Endothelial cell of umbilical vein (primary cell): ENCODE measurements at regions not wholly inside any gene's neighbourhood (a gene's known extent, or its start where the extent isn't known, plus 50 kb on each side); places are given as distances from the start of the nearest gene placed in this dataset.

Experiments
- BruUV-seq: library from RNA; stranded (reverse); fragments of 400-500 nt; replicated peaks from 2 replicates; lab custom pipeline; 2021; lab: Mats Ljungman, UMichigan
- CTCF ChIA-PET: fragments of 300-600, 350-600 bp; sonication (Branson Sonifier 250); formaldehyde crosslinking; loops from one replicate; lab custom pipeline; 2021; ENCODE audit warnings: antibody characterized with exemption, inconsistent platforms; lab: Charles Lee
- POLR2A ChIA-PET: fragments of 300-600, 350-600 bp; sonication (Branson Sonifier 250); formaldehyde crosslinking; loops from one replicate; lab custom pipeline; 2021; ENCODE audit warnings: antibody characterized with exemption, inconsistent platforms; lab: Charles Lee
- DNase-seq: peaks from one replicate; pipeline ENCODE4 v3.0.0-alpha.2; 2011; ENCODE audit warnings: low read depth, low spot score
- FAIRE-seq: peaks from 2 replicates; lab custom pipeline; 2011; peaks lifted over from hg19 to GRCh38; lab: Jason Lieb, UNC
- H2AFZ ChIP-seq: 2 replicates; pipeline ENCODE4 v1.6.0; 2012; ENCODE audit warnings: low read depth, low read length, control low read depth, inconsistent platforms
- H3K27ac ChIP-seq: 2 replicates; pipeline ENCODE4 v1.5.1; 2011; ENCODE audit warnings: low read depth, mild to moderate bottlenecking, control low read depth, low read length, moderate library complexity; ENCODE audit not compliant: insufficient read depth
- H3K27me3 ChIP-seq, 2 experiments: 2 replicates each; pipeline versions ENCODE4 v1.6.0 to v1.6.1; 2011; ENCODE audit warnings: low read length in 2 of 2, mixed read lengths in 1 of 2; ENCODE audit not compliant: control insufficient read depth in 2 of 2, insufficient read depth in 2 of 2
- H3K36me3 ChIP-seq, 2 experiments: 2 replicates in 1 of 2; 3 replicates in 1 of 2; pipeline ENCODE4 v1.5.1; 2011; ENCODE audit warnings: low read length in 2 of 2, mild to moderate bottlenecking in 1 of 2, moderate library complexity in 1 of 2; ENCODE audit not compliant: control insufficient read depth in 2 of 2, insufficient read depth in 2 of 2; ENCODE audit errors: extremely low read depth in 1 of 2
- H3K4me1 ChIP-seq: 3 replicates; pipeline ENCODE4 v1.5.1; 2011; ENCODE audit warnings: mild to moderate bottlenecking, low read length; ENCODE audit not compliant: control insufficient read depth, insufficient read depth; ENCODE audit errors: extremely low read depth
- H3K4me2 ChIP-seq: 2 replicates; pipeline ENCODE4 v1.6.1; 2011; ENCODE audit warnings: low read length, control low read depth, mixed read lengths; ENCODE audit not compliant: insufficient read depth
- H3K4me3 ChIP-seq, 3 experiments: fragments of 200-600 bp in 1 of 3; sonication (generic), shearing (Covaris generic) in 1 of 3; replicated peaks in 1 of 3; 2 replicates each; pipeline ENCODE4 v1.5.1; 2011 to 2016; ENCODE audit warnings: control low read depth in 3 of 3, low read length in 3 of 3, mild to moderate bottlenecking in 2 of 3, inconsistent platforms in 1 of 3, low read depth in 1 of 3, moderate library complexity in 1 of 3; ENCODE audit not compliant: insufficient read depth in 1 of 3
- H3K79me2 ChIP-seq: 2 replicates; pipeline ENCODE4 v1.6.0; 2012; ENCODE audit warnings: low read length, inconsistent platforms; ENCODE audit not compliant: control insufficient read depth, insufficient read depth
- H3K9ac ChIP-seq: replicated peaks from 2 replicates; pipeline ENCODE3; 2011; ENCODE audit warnings: low read length, control low read depth; ENCODE audit not compliant: insufficient read depth; ENCODE audit errors: extremely low read depth
- H3K9me1 ChIP-seq: replicated peaks from 3 replicates; pipeline ENCODE4 v1.6.0; 2011; ENCODE audit warnings: mild to moderate bottlenecking, low read length; ENCODE audit not compliant: control insufficient read depth, insufficient read depth; ENCODE audit errors: extremely low read depth
- H3K9me3 ChIP-seq: replicated peaks from 2 replicates; pipeline ENCODE4 v1.5.1; 2012; ENCODE audit warnings: low read length, inconsistent platforms; ENCODE audit not compliant: control insufficient read depth, insufficient read depth
- H4K20me1 ChIP-seq: replicated peaks from 2 replicates; pipeline ENCODE3; 2011; ENCODE audit warnings: mild to moderate bottlenecking, low read length; ENCODE audit not compliant: control insufficient read depth, insufficient read depth; ENCODE audit errors: extremely low read depth
- CTCF ChIP-seq, 2 donors: IDR thresholded peaks; 1 replicate in 1 of 2; 2 replicates in 1 of 2; pipeline ENCODE4 v1.5.1; 2011; ENCODE audit warnings: low read length in 2 of 2, mild to moderate bottlenecking in 2 of 2, moderate library complexity in 2 of 2, control low read depth in 1 of 2, inconsistent platforms in 1 of 2, low read depth in 1 of 2; ENCODE audit not compliant: insufficient read depth in 1 of 2; ENCODE audit errors: extremely low read depth in 1 of 2
- EZH2 ChIP-seq: IDR thresholded peaks from 2 replicates; pipeline ENCODE4 v1.6.1; 2012; ENCODE audit warnings: borderline replicate concordance, low read depth, mild to moderate bottlenecking, moderate library complexity, low read length, inconsistent platforms; ENCODE audit not compliant: severe bottlenecking
- FOS ChIP-seq: IDR thresholded peaks from 2 replicates; pipeline ENCODE4 v1.6.1; 2011; ENCODE audit warnings: mild to moderate bottlenecking, low read length, moderate library complexity, borderline replicate concordance; ENCODE audit not compliant: insufficient read depth
- GATA2 ChIP-seq: IDR thresholded peaks from 2 replicates; pipeline ENCODE4 v1.7.0; 2011; ENCODE audit warnings: low read depth, mild to moderate bottlenecking, moderate library complexity, mixed read lengths, low read length; ENCODE audit not compliant: insufficient read length, insufficient read depth
- JUN ChIP-seq: IDR thresholded peaks from 2 replicates; pipeline ENCODE4 v1.6.1; 2011; ENCODE audit warnings: borderline replicate concordance, low read depth; ENCODE audit not compliant: insufficient read length, insufficient read depth
- MAX ChIP-seq: IDR thresholded peaks from 2 replicates; pipeline ENCODE4 v1.6.1; 2011; ENCODE audit not compliant: insufficient read depth, insufficient read length
- MYC ChIP-seq: IDR thresholded peaks from one replicate; pipeline ENCODE4 v1.6.1; 2011; ENCODE audit warnings: mild to moderate bottlenecking, low read depth, low read length
- POLR2A ChIP-seq: IDR thresholded peaks from 2 replicates; pipeline ENCODE4 v1.6.1; 2012; ENCODE audit warnings: low read depth, mild to moderate bottlenecking, control low read depth, low read length
- POLR2AphosphoS5 ChIP-seq: IDR thresholded peaks from 2 replicates; pipeline ENCODE4 v1.6.1; 2012; ENCODE audit warnings: low read depth, mild to moderate bottlenecking, control low read depth, low read length, moderate library complexity; ENCODE audit not compliant: insufficient read depth
- dilution Hi-C: fragments of 300-500 bp; cut with MboI; formaldehyde crosslinking; loops from one replicate; pipeline ENCODE4 v1.15.0; 2019; ENCODE audit warnings: low sequenced_read_pairs; ENCODE audit not compliant: extremely low pct_ligation_motif_present
- intact Hi-C: fragments of 100-400 bp; cut with micrococcal nuclease; formaldehyde crosslinking; loops from one replicate; pipeline ENCODE4 v1.10.0; 2022

GRCh38 chr1:25084407-25084806 lies 147.9 kb downstream of the SYF2 start:
- DNase-seq (no peak), FAIRE-seq (no peak)
- no peaks in the 10 kb centered on the region for H3K79me2 ChIP-seq
- BruUV-seq, result no TSS peak
- dilution Hi-C loops (no loop called here), intact Hi-C loops (no loop called here)
- H3K4me2 ChIP-seq, result no peak overlapping the region
- no peaks in the 10 kb centered on the region for H3K9me3 ChIP-seq
- no peak overlapping the region for H3K9ac ChIP-seq
- H4K20me1 ChIP-seq, result no peaks in the 10 kb centered on the region
- no peak overlapping the region for H3K27ac ChIP-seq
- H3K36me3 ChIP-seq, result no peaks in the 10 kb centered on the region
- CTCF ChIA-PET, result no interaction called here
- POLR2A ChIA-PET, result no interaction called here
- no peak for TF ChIP-seq JUN
- no peak for TF ChIP-seq CTCF (IDR thresholded peaks at IDR 0.05; ENCODE audit: extremely low read depth in 1 of 2, insufficient read depth in 1 of 2, low read depth in 1 of 2, low read length in 2 of 2)
- TF ChIP-seq MYC, result no peak
- no peak for TF ChIP-seq FOS
- no peak for TF ChIP-seq MAX
- TF ChIP-seq POLR2A, result no peak
- TF ChIP-seq EZH2, result no peak
- no peak for TF ChIP-seq POLR2AphosphoS5
- no peak for TF ChIP-seq GATA2
- no peak overlapping the region for H2AFZ ChIP-seq
- no peaks in the 10 kb centered on the region for H3K4me1 ChIP-seq
- H3K4me3 ChIP-seq, result no peak overlapping the region
- H3K9me1 ChIP-seq, result no peaks in the 10 kb centered on the region
- no peaks in the 10 kb centered on the region for H3K27me3 ChIP-seq
